ENCODE measurements at regions not wholly inside any gene's neighbourhood (a gene's known extent, or its start where the extent isn't known, plus 50 kb on each side); places are given as distances from the start of the nearest gene placed in this dataset.

GRCh38 chr20:40268321-40269075 lies 420.5 kb downstream of the MAFB start:
- no peak for DNase-seq
- Histone ChIP-seq H3K36me3 (no peaks in the 10 kb centered on the region), H3K4me3 (no peak overlapping the region), H3K27me3 (no peaks in the 10 kb centered on the region), H3K27ac (no peak overlapping the region), H3K9me3 (no peaks in the 10 kb centered on the region), H3K4me1 (no peaks in the 10 kb centered on the region)
- WGBS, 5 donors: 41 to 71% (median 58%) methylated on average over 3 of the region's 3 CpGs
- TF ChIP-seq POLR2AphosphoS5 (IDR thresholded peaks at IDR 0.05) (no peak), CTCF (IDR thresholded peaks at IDR 0.05) (no peak), POLR2A (IDR thresholded peaks at IDR 0.05) (no peak), EP300 (IDR thresholded peaks at IDR 0.05) (no peak)
- intact Hi-C loops (cut with DNase I; ENCODE audit: low total_unique reads): loop anchor here (10.0 kb wide), 1 partner anchor 416 kb away; the partner anchor contains the start of gene MAFB

DNA sequence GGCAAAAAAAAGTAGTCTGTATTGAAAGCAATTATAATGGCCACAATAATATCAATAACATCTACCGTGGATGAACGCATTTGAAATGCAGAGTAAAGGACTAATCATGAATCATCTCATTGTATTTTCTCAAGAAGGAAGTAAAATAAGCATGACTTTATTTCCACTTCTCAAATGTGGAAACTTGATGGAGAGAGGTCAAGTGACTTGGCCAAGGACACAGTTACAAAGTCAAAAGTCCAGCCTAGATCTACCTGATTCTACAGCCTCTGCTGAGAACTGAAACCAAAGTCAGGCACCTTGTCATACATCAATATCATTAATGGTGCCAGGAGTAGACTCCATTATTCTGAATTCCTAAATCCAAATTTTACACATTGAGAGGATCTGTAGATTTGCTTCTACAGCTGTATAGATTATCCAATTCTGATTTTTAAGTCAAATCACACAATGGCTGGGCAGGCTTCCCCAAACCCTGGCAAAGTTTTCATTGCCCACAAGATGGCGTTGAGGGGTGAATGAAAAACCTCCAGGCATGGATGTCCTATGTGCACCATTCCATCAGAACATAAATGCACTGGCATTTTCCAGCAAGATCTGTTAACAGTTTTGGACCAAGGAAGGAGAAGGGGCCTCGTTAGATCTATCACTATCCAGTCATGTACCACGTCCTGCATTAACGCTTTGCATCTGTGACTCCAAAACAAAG lies 423.1 kb downstream of the MAFB start:
- intact Hi-C loops (cut with DNase I; ENCODE audit: low total_unique reads): loop anchor here (10.0 kb wide), 1 partner anchor 419 kb away; the partner anchor contains the start of gene MAFB

DNA sequence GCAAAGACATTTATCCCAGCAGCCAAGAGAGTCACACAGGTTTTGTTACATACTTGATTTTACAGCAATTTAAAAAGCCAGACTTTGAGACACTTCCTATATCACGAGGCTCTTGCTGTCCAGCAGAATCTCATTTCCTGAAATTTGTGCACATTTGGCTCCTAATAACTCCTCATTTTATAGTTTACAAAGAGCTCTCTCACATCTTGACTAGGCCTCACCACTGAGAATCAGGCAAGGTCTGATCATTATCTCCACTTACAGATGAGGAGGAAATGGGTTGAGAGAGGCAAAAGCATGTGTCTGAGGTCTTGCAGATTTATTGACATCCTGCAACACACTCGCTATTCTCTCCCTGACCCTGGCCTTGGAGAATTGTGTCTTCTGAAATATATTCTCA lies 426.8 kb downstream of the MAFB start:
- Histone ChIP-seq H3K4me3 (no peak overlapping the region), H3K36me3 (no peaks in the 10 kb centered on the region), H3K4me1 (no peaks in the 10 kb centered on the region), H3K27ac (no peak overlapping the region), H3K27me3 (no peaks in the 10 kb centered on the region), H3K9me3 (no peaks in the 10 kb centered on the region)
- 49 to 79% (median 66%) methylated on average over 2 of the region's 2 CpGs for WGBS, 5 donors
- intact Hi-C loops (cut with DNase I; ENCODE audit: low total_unique reads): loop anchor here (10.0 kb wide), 1 partner anchor 423 kb away; the partner anchor contains the start of gene MAFB
- TF ChIP-seq CTCF (IDR thresholded peaks at IDR 0.05) (no peak), EP300 (IDR thresholded peaks at IDR 0.05) (no peak), POLR2AphosphoS5 (IDR thresholded peaks at IDR 0.05) (no peak), POLR2A (IDR thresholded peaks at IDR 0.05) (no peak)
- no peak for DNase-seq

More for the DNA sequence above, 423.1 kb downstream of the MAFB start:
- TF ChIP-seq POLR2A (IDR thresholded peaks at IDR 0.05) (no peak), POLR2AphosphoS5 (IDR thresholded peaks at IDR 0.05) (no peak), CTCF (IDR thresholded peaks at IDR 0.05) (peak in 4 of 7 experiments; percentile 13 to 42 (median 17)), EP300 (IDR thresholded peaks at IDR 0.05) (no peak)
- DNase-seq: peak; percentile 39 to 53
- Histone ChIP-seq H3K27me3 (no peaks in the 10 kb centered on the region), H3K4me1 (no peaks in the 10 kb centered on the region), H3K9me3 (no peaks in the 10 kb centered on the region), H3K4me3 (no peak overlapping the region), H3K36me3 (no peaks in the 10 kb centered on the region), H3K27ac (no peak overlapping the region)
- 50 to 62% (median 55%) methylated on average over 6 of the region's 6 CpGs for WGBS, 5 donors

DNA sequence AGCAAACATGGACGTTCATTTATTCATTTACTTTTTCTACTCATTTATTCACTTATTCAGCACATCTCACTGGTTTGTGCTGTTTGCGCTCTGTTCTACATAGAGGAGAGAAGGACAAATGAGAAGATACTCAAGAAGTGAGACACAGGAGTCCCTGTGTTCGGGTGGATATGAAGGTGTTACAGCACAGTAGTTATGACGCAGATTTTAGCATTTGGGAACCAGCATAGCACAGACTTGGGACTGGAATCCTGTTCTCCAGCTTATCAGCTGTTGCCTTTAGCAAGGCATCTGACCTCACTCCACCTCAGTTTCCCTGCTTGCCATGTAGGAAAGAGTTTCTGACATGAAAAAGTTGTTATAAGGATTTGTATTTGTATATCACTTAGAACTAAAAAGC lies 430.1 kb downstream of the MAFB start:
- 66 to 77% (median 71%) methylated on average over 4 of the region's 4 CpGs for WGBS, 5 donors
- no peaks in the 10 kb centered on the region for H3K9me3 ChIP-seq
- H3K27ac ChIP-seq: no peak overlapping the region
- TF ChIP-seq EP300 (IDR thresholded peaks at IDR 0.05) (no peak), POLR2AphosphoS5 (IDR thresholded peaks at IDR 0.05) (no peak), CTCF (IDR thresholded peaks at IDR 0.05) (no peak), POLR2A (IDR thresholded peaks at IDR 0.05) (no peak)
- no peak for DNase-seq
- no peaks in the 10 kb centered on the region for H3K4me1 ChIP-seq
- no peak overlapping the region for H3K4me3 ChIP-seq
- intact Hi-C loops (cut with DNase I; ENCODE audit: low total_unique reads): no loop called here
- no peaks in the 10 kb centered on the region for H3K36me3 ChIP-seq
- no peaks in the 10 kb centered on the region for H3K27me3 ChIP-seq

Data from stomach (tissue), 8 donors.